Endodermal cell (in vitro differentiated cells): ENCODE measurements at regions not wholly inside any gene's neighbourhood (a gene's known extent, or its start where the extent isn't known, plus 50 kb on each side); places are given as distances from the start of the nearest gene placed in this dataset.

Experiments used
- DNase-seq: peaks from one replicate; pipeline ENCODE4 v3.0.0-alpha.2; 2017
- H3K27ac ChIP-seq: 2 replicates; pipeline ENCODE4 v1.5.1; 2013; ENCODE audit warnings: mild to moderate bottlenecking, low read depth, low read length, moderate library complexity
- H3K27me3 ChIP-seq: 2 replicates; pipeline ENCODE4 v1.6.1; 2013; ENCODE audit warnings: mild to moderate bottlenecking, low read length, moderate library complexity; ENCODE audit not compliant: insufficient read depth, control insufficient read depth, poor library complexity, severe bottlenecking
- H3K36me3 ChIP-seq: 2 replicates; pipeline ENCODE4 v1.7.0; 2013; ENCODE audit warnings: mild to moderate bottlenecking, low read length, moderate library complexity; ENCODE audit not compliant: control insufficient read depth, insufficient read depth
- H3K4me1 ChIP-seq: one replicate; pipeline ENCODE4 v1.7.0; 2013; ENCODE audit warnings: low read length; ENCODE audit not compliant: control insufficient read depth, insufficient read depth
- H3K4me3 ChIP-seq: 2 replicates; pipeline ENCODE4 v1.5.1; 2013; ENCODE audit warnings: mild to moderate bottlenecking, low read length, moderate library complexity
- H3K9ac ChIP-seq: 2 replicates; pipeline ENCODE4 v1.6.1; 2013; ENCODE audit warnings: mild to moderate bottlenecking, low read length, moderate library complexity; ENCODE audit not compliant: poor library complexity, severe bottlenecking; ENCODE audit errors: extremely low read depth
- H3K9me3 ChIP-seq: 2 replicates; pipeline ENCODE4 v1.6.1; 2013; ENCODE audit warnings: mild to moderate bottlenecking, low read length, moderate library complexity; ENCODE audit not compliant: control insufficient read depth
- H3K27ac Mint-ChIP-seq: 2 replicates; pipeline ENCODE4 v1.8.0; 2020; ENCODE audit warnings: mixed read lengths
- H3K27me3 Mint-ChIP-seq: 2 replicates; pipeline ENCODE4 v1.8.0; 2021; ENCODE audit warnings: mild to moderate bottlenecking, mixed read lengths; ENCODE audit not compliant: insufficient read depth
- H3K36me3 Mint-ChIP-seq: 2 replicates; pipeline ENCODE4 v1.8.0; 2020; ENCODE audit warnings: low read depth, mixed read lengths
- H3K4me1 Mint-ChIP-seq: 2 replicates; pipeline ENCODE4 v1.8.0; 2020; ENCODE audit warnings: mixed read lengths
- H3K4me3 Mint-ChIP-seq: 2 replicates; pipeline ENCODE4 v1.8.0; 2020; ENCODE audit warnings: mild to moderate bottlenecking, moderate library complexity, mixed read lengths
- H3K9me3 Mint-ChIP-seq: 2 replicates; pipeline ENCODE4 v1.8.0; 2020; ENCODE audit warnings: mild to moderate bottlenecking, mixed read lengths
- WGBS, 2 experiments: methylation state at CpG; one replicate each; pipeline versions ENCODE4 v1.1.5 to v1.1.7; 2013; ENCODE audit warnings: missing lambda C conversion rate in 2 of 2, mixed read lengths in 1 of 2; ENCODE audit not compliant: insufficient coverage in 1 of 2, insufficient read length in 1 of 2; 5-methylcytosine and 5-hydroxymethylcytosine counted together
- TF ChIP-seq, protein P1 (sequence below): fragments of 200-600 bp; sonication (generic); conservative IDR thresholded peaks from 2 replicates; pipeline ENCODE4 v1.5.0; 2021; ENCODE audit warnings: antibody characterized with exemption, mild to moderate bottlenecking

DNA sequence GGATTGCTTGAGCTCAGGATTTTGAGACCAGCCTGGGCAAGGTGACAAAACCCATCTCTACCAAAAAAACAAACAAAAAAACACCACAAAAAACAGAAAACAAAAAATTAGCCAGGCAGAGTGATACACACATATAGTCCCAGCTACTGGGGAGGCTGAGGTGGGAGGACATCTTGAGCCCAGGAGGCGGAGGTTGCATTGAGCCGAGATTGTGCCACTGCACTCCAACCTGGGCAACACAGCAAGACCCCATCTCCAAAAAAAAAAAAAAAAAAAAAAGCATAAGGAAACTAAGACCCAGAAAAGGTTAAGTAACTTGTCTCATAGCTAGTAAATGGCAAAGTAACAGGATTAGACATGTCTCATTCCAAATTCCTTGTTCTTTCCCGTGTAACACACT, 56.3 kb upstream of the PSMA6 start:
- TF ChIP-seq, protein P1, sequence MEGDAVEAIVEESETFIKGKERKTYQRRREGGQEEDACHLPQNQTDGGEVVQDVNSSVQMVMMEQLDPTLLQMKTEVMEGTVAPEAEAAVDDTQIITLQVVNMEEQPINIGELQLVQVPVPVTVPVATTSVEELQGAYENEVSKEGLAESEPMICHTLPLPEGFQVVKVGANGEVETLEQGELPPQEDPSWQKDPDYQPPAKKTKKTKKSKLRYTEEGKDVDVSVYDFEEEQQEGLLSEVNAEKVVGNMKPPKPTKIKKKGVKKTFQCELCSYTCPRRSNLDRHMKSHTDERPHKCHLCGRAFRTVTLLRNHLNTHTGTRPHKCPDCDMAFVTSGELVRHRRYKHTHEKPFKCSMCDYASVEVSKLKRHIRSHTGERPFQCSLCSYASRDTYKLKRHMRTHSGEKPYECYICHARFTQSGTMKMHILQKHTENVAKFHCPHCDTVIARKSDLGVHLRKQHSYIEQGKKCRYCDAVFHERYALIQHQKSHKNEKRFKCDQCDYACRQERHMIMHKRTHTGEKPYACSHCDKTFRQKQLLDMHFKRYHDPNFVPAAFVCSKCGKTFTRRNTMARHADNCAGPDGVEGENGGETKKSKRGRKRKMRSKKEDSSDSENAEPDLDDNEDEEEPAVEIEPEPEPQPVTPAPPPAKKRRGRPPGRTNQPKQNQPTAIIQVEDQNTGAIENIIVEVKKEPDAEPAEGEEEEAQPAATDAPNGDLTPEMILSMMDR = no peak
- no peak overlapping the region for H3K27ac Mint-ChIP-seq

DNA sequence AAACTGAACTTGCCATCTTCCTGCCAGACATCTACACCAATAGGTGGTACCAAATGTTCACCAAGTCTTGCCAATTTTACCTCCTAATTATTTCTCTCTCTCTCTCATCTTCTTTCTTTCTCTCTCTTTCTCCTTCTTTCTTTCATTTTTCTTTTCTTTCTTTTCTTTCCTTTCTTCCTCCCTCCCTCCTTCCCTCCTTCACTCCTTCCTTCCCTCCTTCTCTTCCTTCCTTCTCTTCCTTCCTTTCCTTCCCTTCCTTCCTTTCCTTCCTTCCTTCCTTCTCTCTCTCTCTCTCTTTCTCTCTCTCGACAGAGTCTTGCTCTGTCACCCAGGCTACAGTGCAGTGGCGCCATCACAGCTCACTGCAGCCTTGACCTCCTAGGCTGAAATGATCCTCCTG, 55.4 kb upstream of the PSMA6 start:
- WGBS, 2 experiments = 83 to 97% methylated on average over 1 to 2 of the region's 2 CpGs
- Histone ChIP-seq H3K9ac (no peak overlapping the region), H3K9me3 (no peaks in the 10 kb centered on the region), H3K27ac (no peak overlapping the region), H3K36me3 (peaks cover 13% of the 10 kb centered on the region), H3K4me1 (no peaks in the 10 kb centered on the region), H3K4me3 (no peak overlapping the region), H3K27me3 (no peaks in the 10 kb centered on the region)
- TF ChIP-seq, protein P1 = no peak
- H3K36me3 Mint-ChIP-seq = peaks cover 9% of the 10 kb centered on the region
- H3K27ac Mint-ChIP-seq = no peak overlapping the region
- no peak overlapping the region for H3K4me3 Mint-ChIP-seq
- H3K9me3 Mint-ChIP-seq = no peaks in the 10 kb centered on the region
- peaks cover 4% of the 10 kb centered on the region for H3K4me1 Mint-ChIP-seq
- no peaks in the 10 kb centered on the region for H3K27me3 Mint-ChIP-seq
- DNase-seq = no peak

More for the DNA sequence above, 56.3 kb upstream of the PSMA6 start:
- H3K4me3 ChIP-seq = no peak overlapping the region
- Mint-ChIP-seq H3K27me3 (no peaks in the 10 kb centered on the region), H3K36me3 (peaks cover 6% of the 10 kb centered on the region), H3K4me3 (no peak overlapping the region), H3K4me1 (no peaks in the 10 kb centered on the region), H3K9me3 (no peaks in the 10 kb centered on the region)
- H3K36me3 ChIP-seq = peaks cover 13% of the 10 kb centered on the region
- no peak for DNase-seq
- H3K27me3 ChIP-seq = no peaks in the 10 kb centered on the region
- no peaks in the 10 kb centered on the region for H3K9me3 ChIP-seq
- no peak overlapping the region for H3K9ac ChIP-seq
- no peak overlapping the region for H3K27ac ChIP-seq
- 90 to 100% methylated on average over 3 of the region's 3 CpGs for WGBS, 2 experiments
- H3K4me1 ChIP-seq = no peaks in the 10 kb centered on the region

DNA sequence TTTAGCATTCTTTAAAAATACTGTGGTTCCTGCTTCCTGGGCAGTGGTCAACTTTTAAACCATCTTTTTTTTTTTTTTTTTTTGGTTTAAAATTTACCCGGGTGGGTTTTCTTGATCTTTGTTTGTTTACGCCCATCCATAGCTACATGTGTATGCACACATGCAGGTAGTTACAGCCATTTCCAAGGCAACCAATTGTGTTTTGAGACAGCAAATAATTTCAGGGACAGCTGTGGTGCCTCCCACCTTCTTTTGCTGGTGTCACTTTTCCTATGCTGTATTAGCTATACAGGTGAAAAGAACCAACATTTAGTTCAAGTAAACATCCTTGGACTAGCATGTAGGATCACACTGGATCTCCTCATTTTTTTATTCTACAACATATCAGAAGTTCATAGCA, 52.0 kb upstream of the PSMA6 start:
- H3K27ac ChIP-seq = no peak overlapping the region
- Mint-ChIP-seq H3K9me3 (no peaks in the 10 kb centered on the region), H3K4me3 (no peak overlapping the region), H3K4me1 (peaks cover 4% of the 10 kb centered on the region), H3K27me3 (no peaks in the 10 kb centered on the region), H3K27ac (no peak overlapping the region), H3K36me3 (peaks cover 9% of the 10 kb centered on the region)
- no peak for DNase-seq
- no peak overlapping the region for H3K4me3 ChIP-seq
- no peaks in the 10 kb centered on the region for H3K9me3 ChIP-seq
- peaks cover 16% of the 10 kb centered on the region for H3K36me3 ChIP-seq
- no peaks in the 10 kb centered on the region for H3K4me1 ChIP-seq
- TF ChIP-seq, protein P1 = no peak
- no peaks in the 10 kb centered on the region for H3K27me3 ChIP-seq
- WGBS, 2 experiments = 98% methylated on average over 2 of the region's 2 CpGs; no CpG with 5 or more reads in 1 of the 2 experiments
- no peak overlapping the region for H3K9ac ChIP-seq
